Suprapubic skin (tissue), 4 donors: ENCODE measurements at regions not wholly inside any gene's neighbourhood (a gene's known extent, or its start where the extent isn't known, plus 50 kb on each side); places are given as distances from the start of the nearest gene placed in this dataset.

Experiments used
- EP300 ChIP-seq: sonication (generic); formaldehyde crosslinking; IDR thresholded peaks from one replicate; pipeline ENCODE4 v1.6.1; 2017; ENCODE audit warnings: antibody characterized with exemption
- POLR2A ChIP-seq, 2 donors: fragments of 450-650 bp; IDR thresholded peaks; one replicate each; pipeline ENCODE4 v1.6.1; 2017; ENCODE audit warnings: antibody characterized with exemption in 2 of 2, mild to moderate bottlenecking in 2 of 2, moderate library complexity in 2 of 2
- POLR2AphosphoS5 ChIP-seq, 3 donors: sonication (generic); formaldehyde crosslinking; IDR thresholded peaks; one replicate each; pipeline ENCODE4 v1.6.1; 2017; ENCODE audit warnings: antibody characterized with exemption in 3 of 3
- TF ChIP-seq, protein P1 (sequence below), 2 donors: fragments of 200-600 bp in 1 of 2; fragments of 450-650 bp in 1 of 2; sonication (generic) in 1 of 2; IDR thresholded peaks; one replicate each; pipeline ENCODE4 v1.5.1; 2016 to 2019; ENCODE audit warnings: antibody characterized with exemption in 2 of 2, mild to moderate bottlenecking in 1 of 2, moderate library complexity in 1 of 2

GRCh38 chr10:130727766-130728490, 583.6 kb downstream of the TCERG1L start:
- TF ChIP-seq, protein P1, sequence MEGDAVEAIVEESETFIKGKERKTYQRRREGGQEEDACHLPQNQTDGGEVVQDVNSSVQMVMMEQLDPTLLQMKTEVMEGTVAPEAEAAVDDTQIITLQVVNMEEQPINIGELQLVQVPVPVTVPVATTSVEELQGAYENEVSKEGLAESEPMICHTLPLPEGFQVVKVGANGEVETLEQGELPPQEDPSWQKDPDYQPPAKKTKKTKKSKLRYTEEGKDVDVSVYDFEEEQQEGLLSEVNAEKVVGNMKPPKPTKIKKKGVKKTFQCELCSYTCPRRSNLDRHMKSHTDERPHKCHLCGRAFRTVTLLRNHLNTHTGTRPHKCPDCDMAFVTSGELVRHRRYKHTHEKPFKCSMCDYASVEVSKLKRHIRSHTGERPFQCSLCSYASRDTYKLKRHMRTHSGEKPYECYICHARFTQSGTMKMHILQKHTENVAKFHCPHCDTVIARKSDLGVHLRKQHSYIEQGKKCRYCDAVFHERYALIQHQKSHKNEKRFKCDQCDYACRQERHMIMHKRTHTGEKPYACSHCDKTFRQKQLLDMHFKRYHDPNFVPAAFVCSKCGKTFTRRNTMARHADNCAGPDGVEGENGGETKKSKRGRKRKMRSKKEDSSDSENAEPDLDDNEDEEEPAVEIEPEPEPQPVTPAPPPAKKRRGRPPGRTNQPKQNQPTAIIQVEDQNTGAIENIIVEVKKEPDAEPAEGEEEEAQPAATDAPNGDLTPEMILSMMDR (IDR thresholded peaks at IDR 0.05): no peak
- TF ChIP-seq EP300: no peak
- TF ChIP-seq POLR2A (IDR thresholded peaks at IDR 0.05): no peak
- TF ChIP-seq POLR2AphosphoS5 (IDR thresholded peaks at IDR 0.05): no peak
